Ammon's horn (tissue), 1 donor: ENCODE measurements at regions not wholly inside any gene's neighbourhood (a gene's known extent, or its start where the extent isn't known, plus 50 kb on each side); places are given as distances from the start of the nearest gene placed in this dataset.
A peak's percentile ranks its signal among the peaks of the same experiment; 100 is the strongest.

Experiments
- DNase-seq: peaks from one replicate; pipeline ENCODE4 v3.0.0-alpha.2; 2016; ENCODE audit warnings: low spot score

DNA sequence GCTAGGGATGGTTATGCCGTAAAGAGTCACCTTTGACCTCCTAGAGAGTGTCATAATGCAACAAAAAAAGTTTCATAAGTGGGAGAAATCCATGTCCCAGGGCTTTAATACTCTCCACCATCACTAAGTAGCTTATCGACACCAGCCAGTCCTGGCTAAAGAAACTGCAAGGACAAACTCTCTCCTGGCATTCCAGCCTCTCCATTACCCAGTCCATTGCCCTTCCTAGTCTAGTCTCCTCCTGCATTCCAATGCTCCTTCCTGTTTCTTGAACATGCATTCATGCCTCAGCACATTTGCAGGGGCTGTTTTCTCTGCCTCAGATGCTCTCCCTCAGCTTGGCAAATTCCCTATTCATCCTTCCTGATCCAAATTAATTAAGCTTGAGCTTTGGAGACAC, 364.1 kb downstream of the BRINP1 start:
- DNase-seq: no peak

DNA sequence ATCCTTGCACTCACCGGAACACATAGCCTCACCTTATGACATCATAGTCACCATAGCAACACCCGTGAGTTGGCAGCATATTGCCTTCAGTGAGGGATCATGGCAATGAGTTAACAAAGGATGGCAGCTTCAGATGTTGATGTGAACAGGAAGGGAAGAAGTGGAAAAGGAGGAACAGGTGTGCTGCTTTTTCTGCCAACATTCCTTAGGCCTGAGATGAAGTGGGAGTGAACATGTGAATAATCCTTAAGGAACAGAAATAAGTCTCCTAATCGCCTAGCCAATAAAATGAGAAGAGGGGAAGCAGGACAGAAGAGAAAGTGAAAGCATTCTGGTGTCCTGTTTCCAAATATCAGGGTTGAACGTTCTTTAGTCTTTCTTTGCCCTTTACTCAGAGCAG, 360.0 kb downstream of the BRINP1 start:
- DNase-seq: peak; percentile 29

DNA sequence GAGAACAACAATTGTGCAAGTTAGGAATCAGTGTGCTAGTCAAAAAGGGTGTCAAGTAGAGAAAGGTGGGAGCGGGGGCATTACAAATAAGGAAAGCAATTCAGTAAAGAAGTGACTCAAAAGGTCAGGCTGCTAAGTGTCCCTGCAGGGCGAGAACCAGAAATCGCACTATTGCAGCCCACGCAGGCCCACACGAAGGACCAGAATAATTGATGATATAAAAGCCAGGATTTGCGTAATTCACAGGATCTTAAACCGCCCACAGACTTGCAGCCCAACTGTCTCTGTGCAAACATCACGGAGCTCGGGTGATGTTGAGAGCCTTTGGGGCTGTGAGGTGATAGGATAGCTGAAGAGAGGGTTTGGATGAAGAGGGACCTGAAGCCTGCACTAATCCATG, 349.0 kb downstream of the BRINP1 start:
- DNase-seq: no peak

DNA sequence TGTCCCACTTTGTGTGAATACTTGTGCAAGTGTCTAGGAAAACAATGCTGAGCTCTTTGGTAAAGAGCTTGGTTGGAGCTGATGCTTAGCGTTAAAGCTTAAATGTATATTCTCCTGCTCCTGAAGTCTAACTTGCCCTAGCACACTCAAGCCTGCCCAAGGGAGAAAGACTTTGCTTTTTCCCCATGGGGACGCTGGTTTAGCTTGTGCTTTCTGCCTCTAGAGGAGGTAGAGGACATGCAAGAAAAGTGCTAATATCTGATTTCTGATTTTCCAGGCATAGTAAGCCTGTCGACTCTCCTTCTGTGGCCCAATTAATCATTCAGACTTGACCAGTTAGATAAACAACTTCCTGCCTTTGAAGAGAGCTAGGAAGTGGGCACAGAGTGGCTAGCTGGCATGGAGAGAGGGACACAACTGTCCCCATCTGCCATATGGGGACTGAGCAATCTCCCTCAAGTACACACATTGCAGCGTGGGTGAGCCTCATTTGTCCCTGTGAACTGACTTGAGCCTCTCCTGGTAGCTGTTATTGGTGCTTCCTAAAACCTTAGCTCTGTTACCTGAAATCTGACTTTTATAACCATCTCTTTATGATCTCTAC, 348.4 kb downstream of the BRINP1 start:
- no peak for DNase-seq

DNA sequence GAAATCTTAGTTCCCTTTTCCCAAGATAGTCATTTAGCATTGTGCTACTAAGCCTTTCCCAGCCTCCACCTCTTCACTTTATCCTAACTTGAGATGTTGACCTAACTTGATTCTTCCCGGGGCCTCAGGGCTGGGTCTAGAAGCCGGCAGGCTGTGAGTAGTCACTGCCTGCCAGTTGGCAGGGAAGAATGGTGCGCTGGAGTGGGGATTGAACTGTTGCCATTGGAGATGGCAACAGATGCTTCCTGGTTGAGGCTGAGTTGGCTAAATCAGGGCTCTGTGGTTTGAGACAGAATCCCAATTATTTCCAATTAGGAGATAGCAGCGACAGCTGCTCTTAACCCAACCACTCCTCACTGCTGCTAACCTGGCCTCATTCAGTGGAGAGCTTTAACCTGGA, 343.1 kb downstream of the BRINP1 start:
- peak; percentile 82 for DNase-seq

DNA sequence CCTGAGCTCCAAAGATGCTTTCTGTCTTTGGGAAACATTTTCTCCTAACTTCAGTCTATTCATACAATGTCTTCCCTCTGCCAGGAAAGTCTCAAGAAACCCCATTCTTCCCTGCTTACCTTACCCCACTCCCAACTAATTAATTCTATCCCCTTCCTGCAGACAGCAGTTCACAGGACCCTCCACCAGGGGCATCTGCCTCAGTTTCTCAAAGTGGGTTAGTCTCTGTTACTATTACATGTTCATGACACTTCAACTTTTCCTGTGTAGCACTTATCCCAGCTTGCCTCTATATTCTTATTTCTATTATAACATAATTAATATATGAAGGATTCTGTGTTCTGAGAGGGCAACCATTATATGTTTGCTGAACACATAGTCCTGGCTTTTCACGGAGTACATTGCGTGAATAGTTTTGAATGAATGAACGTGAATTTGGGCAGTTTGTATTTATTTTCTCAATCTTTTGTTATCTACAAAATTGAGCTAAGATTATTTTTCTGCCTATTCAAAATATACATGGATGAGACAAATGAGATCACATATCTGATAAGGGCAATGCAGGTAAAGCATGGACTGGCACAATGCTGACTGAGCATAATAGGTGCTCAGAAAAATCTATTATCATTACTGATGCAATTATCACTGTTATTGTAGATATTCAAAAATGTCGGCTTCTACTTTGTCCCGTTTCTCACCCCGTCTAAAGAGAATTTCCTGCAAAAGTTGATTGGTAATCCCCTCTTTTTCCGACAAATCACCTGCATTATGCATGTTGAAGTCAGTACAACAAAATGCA, 341.1 kb downstream of the BRINP1 start:
- DNase-seq: no peak

DNA sequence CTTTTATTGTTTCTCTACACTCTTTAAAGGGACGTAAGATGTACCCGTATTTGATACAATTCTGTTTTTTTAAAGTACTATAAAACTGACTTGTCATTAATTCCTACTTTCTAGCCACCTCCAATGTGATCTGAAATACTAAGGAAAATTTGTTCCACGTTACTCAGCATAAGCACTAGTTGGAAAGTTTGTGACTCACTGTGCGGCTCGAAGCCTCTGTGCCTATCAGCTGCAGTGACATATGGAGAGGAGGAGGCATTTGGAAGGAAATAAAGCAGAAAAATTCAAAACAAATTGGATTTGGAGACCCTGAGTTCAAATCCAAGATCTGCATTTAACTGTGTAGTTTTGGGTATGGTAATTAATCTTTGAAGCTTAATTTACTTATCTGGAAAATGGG, 339.3 kb downstream of the BRINP1 start:
- DNase-seq: peak; percentile 66

DNA sequence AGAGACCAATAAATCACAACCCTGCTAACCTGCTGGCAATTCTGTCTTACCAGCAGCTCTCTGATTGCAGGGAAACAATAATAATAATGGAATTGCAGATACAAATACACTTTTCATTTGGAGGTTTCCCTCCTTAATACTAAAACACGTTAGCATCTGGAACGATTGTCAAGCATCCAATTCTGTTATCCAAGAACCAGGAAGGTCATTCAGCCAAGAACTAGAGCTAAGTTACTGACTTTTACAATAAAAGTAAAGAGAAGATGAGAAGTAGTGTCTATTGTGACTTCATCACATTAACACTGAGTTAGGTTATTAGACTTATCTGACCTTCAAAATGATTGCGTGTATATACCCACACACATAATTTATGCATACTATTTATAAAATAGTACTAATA, 335.6 kb downstream of the BRINP1 start:
- DNase-seq: no peak

DNA sequence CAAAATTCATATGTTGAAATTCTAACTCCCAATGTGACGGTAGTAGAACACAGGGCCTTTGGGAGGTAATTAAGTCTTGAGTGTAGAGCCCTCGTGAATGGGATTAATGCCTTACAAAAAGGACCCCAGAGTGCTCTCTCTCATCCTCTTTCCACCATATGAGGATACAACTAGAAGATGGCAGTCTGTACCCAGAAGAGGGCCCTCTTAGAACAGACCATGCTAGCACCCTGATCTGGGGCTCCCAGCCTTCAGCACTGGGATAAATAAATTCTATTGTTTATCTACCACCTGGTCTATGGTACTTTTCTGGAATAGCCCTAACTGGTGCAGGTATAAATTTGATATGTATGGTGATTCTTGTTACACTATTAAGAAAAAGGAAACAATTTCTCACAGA, 332.3 kb downstream of the BRINP1 start:
- DNase-seq: no peak

DNA sequence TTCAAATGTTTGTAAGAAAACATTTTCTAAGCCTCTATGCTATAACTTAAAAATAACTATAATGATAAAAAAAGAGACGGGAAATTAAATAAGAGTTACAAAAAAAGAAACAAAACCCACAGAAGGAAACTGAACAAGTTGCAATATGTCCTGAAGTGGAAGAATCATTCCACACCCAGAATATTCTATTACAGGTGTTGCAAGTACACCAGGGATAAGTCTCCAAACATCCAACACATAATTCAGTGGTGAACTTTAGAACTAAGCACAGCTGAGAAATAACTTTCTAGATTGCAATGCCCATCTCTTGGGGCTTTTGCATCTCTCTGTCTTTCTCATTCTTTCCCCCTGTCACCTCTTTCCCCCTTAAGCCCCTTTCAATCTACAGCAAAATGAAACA, 325.2 kb downstream of the BRINP1 start:
- no peak for DNase-seq

DNA sequence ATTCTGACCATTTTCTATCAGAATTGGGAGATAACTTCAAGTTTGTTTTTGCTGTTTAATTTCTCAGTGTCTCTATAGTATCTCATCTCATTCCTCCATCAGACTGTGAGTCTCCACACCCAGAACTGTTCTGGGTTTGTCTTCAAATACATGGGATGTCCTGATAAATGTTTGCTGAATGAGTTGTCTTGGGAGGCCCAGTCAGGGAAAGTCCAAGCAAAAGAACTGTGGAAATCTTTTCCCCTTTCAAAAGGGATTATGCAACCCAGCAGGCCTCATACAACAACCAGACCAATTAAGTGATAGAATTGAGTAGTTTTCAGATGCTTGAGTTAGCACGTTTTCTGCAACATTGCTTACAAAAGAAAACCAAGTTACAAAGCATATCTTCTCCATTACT, 324.4 kb downstream of the BRINP1 start:
- DNase-seq: no peak

DNA sequence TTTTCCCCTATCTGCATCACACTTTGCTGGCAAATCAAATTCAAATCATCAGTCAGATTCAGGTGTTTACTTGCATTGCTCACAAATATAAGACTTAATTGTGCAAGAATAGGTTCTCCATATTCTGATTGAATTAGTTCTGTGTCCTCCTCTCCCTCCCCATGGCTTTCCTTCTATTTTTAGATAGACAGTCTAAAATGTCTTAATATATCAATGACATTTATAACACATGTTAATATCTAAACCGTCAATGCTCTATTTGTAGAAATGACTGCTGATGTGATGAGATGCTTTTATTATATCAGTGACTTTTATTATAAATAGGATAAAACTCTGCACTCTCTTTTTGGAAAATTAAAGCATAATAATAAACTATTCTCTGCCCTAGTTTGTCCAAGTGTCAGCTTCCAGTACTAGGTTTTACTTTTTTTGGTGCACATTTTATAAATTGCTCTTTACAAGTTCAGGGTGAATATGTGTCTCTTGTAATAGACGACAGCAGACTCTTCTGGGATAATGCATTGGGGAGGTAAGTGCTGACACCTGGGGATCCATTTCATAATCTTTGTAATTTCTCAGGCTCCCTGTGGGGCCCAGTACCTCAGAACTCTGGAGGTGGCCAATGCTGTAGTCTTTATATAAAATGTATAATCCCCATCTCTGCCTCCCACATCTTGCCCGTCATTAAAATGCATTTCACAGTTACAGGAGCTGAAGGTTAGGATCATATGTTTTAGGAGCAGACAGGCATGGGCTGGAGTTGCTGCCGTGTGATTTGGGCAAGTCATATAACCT, 321.5 kb downstream of the BRINP1 start:
- no peak for DNase-seq

DNA sequence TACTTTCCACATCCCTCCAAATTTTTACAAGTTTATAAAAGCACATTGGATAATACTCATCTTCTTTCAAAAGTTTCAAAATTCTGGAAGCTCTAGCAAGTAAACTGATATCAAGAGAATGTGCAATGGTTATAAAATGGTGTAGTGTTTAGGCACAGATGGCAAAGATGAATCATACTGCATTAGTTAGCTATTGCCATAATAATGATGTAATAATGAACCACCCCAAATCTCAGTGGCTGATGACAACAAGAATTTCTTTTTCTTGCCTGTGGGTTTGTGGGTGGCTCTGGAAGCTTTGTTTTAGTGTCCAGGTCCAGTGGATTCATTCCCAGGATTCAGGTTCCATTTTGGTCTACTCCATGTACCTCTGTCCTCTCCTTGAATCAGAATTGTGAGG, 319.0 kb downstream of the BRINP1 start:
- DNase-seq: peak; percentile 13

DNA sequence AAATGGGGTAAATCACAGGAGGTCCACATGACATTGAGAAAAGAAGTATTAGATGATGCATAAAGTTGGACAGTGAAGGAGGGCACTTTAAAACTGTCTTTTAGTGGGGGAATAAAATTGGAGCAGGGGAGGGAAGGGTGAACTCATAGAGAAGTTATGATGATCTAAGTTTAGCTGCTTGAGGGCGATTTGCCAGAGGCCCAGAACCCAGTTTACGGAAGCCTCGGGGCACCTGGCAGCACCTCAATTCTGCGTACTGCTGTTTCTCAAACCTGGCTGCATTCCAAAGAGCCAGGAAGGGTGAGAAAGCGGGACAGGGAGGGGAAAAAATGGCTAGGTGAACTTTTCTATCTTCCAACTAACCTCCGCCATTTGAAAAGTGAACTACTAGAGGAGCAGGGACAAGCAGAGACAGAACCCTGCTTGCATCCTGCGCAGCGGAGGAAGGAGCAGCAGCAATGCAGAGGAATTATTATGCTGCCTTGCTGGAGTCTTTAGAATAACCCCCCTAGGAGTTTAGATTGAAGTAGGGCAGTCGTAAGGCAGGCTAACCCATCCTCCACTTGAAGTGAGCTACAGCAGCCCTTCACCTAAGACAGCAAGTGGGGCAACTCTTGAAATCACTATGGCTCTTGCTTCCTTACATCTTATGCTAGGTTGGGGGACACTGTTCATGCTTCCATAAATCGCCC, 316.8 kb downstream of the BRINP1 start:
- DNase-seq: no peak

DNA sequence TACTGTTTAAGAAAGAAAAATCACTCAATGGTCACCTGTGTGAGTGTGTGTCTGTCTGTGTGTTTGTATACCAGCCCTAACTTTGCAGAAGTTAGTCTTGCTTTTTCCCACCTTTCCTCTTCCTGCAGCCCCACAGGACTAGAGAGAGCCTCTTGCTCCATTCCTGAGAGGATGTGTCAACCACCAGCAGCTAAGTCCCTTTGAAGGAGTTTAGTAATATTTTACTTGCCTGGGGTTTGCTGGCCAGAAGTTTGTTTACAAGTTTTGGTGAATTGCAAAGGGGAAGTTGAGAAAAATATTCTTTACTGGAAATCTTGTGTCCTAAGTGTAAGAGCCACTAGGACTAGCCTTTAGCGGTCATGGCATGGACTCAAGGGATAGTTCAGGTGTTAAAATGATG, 316.2 kb downstream of the BRINP1 start:
- no peak for DNase-seq

DNA sequence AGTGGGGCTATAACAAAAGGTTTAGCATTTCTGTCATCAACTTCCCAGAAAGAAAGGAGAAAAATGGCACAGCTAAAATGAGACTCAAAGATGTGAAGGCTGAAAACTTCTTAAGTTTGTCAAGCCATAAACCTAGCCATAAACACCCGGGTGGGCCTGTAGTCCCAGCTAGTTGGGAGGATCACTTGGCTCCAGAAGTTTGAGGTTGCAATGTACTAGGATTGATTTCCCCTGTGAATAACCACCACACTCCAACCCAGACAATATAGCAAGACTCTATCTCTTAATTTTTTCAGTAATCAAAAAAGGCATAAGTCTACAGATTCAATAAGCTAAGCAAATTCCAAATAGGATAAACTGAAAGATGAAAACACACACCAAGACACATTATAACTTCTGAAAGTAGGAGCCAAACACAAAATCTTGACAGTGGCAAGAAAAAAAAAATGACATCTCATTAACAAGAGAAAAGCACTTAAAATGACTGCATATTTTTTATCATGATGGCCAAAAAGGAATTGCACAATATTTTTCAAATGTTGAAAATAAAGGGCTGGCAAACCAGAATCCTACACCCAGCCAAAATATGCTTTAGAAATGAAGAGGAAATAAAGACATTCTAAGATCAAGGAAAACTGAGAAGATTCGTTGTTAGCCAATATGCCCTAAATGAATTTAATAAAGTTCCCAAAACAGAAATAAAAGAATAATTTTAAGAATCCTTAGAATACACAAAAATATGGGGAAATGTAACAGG, 308.4 kb downstream of the BRINP1 start:
- no peak for DNase-seq

DNA sequence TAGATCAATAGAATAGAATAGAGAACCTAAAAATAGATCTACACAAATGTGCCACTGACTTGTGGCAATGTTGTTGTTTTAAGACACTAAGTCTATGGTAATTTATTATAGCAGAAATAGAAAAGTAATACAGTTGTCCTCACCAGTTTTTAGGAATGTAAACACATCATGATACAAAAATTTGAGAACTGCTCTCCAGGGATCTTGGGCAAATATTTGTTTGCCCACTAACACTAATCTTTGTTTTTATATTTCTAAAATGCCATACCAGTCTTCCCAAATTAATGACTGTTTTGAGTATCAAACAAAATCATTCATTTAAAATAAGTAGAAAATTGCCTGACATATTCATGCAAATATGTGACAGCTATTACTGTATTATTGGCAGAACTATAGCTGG, 297.6 kb downstream of the BRINP1 start:
- no peak for DNase-seq

DNA sequence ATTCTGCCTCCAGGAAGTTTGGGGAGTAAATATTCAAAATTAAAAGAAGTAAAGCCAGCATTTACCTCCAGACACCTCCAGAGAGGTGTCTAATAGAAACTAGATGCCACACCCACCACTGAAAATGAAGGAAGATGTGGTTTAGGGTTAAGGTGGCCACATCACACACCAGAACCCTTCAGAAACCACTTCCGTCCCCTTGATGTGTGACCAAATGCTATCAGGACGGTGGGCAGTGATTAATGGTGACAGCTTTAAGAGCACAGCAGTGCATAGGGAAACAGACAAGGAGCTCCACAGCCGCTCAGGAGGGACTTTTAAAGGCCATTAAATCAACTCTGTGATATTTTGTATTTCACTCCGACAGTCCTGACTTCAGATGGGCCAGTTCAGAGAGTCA, 295.2 kb downstream of the BRINP1 start:
- no peak for DNase-seq

DNA sequence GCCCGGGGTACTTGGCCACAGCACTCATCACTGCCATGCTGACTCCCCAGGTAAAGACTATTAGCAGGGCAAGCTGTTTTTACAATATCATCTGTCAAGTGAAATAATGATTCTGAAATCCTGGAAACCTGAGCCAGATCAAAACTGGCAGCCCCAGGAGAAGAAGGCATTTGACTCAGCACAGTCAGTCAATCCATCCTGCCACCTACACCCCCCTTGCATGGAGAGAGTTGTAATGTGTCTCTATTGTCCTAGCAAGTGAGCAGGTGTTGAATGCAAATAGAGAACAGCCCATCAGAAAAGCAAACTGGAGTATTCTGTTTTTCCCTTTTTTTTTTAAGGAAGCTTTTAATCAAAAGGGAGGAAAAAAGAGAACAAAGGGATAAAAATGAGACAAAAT, 291.2 kb downstream of the BRINP1 start:
- DNase-seq: peak; percentile 40

DNA sequence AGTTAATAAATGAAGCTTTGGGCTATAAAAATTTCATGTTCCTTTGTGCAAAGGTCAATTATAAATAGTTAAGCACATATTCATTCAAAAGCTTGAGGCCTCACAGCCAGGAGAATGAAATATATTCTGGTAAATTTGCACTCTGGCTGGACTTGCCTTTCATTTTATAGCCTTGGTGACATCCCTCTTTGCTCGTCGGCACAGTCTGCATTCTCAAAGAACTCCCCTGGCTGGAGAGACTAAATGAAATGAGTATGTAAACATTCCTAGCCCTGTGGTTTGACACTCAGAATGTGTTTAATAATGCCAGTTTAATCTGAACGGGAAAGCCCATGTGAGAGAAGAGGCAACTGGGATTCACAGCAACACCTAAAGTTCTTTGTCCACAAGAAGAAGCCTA, 285.6 kb downstream of the BRINP1 start:
- no peak for DNase-seq

DNA sequence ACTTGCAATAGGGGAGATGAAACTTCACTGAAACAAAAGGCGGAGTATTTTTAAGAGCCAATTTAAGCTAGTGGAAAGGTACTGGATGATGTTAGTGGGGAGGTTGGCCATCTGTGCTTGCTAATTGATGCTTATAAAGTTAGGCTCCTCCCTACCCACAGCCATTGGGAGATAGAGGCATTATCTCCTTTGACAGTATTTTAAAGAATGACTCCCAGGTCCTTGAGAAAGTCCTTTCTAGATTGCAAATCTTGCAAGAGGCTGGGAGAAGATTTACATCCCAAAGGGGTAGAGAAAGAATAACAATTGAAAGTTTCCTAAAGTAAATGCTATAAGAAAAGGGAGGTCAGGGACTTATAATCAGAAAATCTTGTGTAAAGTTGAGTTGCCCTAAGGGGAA, 282.6 kb downstream of the BRINP1 start:
- DNase-seq: no peak

DNA sequence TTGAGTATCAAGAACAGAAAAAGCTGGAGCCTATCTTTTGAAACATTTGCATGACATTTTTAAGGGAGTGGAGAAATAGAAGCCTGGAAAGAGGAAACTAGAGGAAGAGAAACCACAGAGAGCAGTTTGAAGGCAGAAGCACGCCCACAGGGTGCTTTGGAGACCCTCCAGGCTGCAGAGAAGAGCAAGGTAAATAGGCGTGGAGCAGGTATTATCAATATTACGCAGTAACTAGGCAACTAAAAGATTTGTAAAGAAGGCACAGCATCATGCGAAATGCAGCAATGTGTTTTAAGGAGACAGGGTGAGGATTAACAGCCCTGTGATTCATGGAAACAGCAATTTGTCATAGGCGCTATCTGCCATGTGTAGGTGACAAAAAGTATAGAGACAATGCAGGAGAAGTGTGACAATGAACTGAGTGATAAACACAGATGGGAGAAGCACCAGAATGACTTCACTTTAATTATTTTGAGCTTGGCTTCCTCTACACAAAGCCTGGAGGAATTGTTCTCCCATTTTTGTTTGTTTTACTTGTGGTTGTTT, 281.2 kb downstream of the BRINP1 start:
- peak; percentile 16 for DNase-seq
